SK-N-SH (cell line): ENCODE measurements at regions not wholly inside any gene's neighbourhood (a gene's known extent, or its start where the extent isn't known, plus 50 kb on each side); places are given as distances from the start of the nearest gene placed in this dataset.

Source experiments
- CTCF ChIA-PET: fragments of 300-600, 350-600 bp; formaldehyde crosslinking; extraction: SDS; loops from one replicate; lab custom pipeline; 2021; lab: Yijun Ruan, JAX
- POLR2A ChIA-PET: fragments of 350-600 bp; sonication (Branson Sonifier 250); formaldehyde crosslinking; extraction: SDS; loops from one replicate; lab custom pipeline; 2020; ENCODE audit warnings: antibody characterized with exemption, inconsistent platforms; lab: Yijun Ruan, JAX
- DNase-seq: peaks from one replicate; pipeline ENCODE4 v3.0.0; 2012
- H2AFZ ChIP-seq: fragments of 200-600 bp; sonication (generic); 2 replicates; pipeline ENCODE4 v1.8.1; 2016; ENCODE audit warnings: antibody characterized with exemption, mild to moderate bottlenecking, low read depth
- H3F3A ChIP-seq: fragments of 200-600 bp; sonication (generic); replicated peaks from 2 replicates; pipeline ENCODE3; 2016; ENCODE audit warnings: antibody characterized with exemption, mild to moderate bottlenecking; ENCODE audit not compliant: insufficient read depth
- H3K27ac ChIP-seq, 2 experiments: fragments of 200-500 bp in 1 of 2; fragments of 200-600 bp in 1 of 2; sonication (Bioruptor generic) in 1 of 2; sonication (generic), shearing (Covaris generic) in 1 of 2; 2 replicates each; pipeline versions ENCODE4 v1.5.1 to v1.6.1; 2014 to 2016; ENCODE audit warnings: low read depth in 2 of 2, inconsistent platforms in 1 of 2, low read length in 1 of 2, mild to moderate bottlenecking in 1 of 2, mixed read lengths in 1 of 2
- H3K27me3 ChIP-seq: fragments of 200-600 bp; sonication (generic), shearing (Covaris generic); 2 replicates; pipeline ENCODE4 v1.6.1; 2016; ENCODE audit warnings: mixed run types; ENCODE audit not compliant: insufficient read depth
- H3K36me3 ChIP-seq, 2 experiments: fragments of 200-500 bp in 1 of 2; fragments of 200-600 bp in 1 of 2; sonication (Bioruptor generic) in 1 of 2; sonication (generic) in 1 of 2; replicated peaks in 1 of 2; 2 replicates each; pipeline versions ENCODE3 to v1.5.1; 2014 to 2016; ENCODE audit warnings: low read length in 1 of 2, mild to moderate bottlenecking in 1 of 2; ENCODE audit not compliant: insufficient read depth in 2 of 2, control insufficient read depth in 1 of 2
- H3K4me1 ChIP-seq, 2 experiments: fragments of 200-500 bp in 1 of 2; fragments of 200-600 bp in 1 of 2; sonication (Bioruptor generic) in 1 of 2; sonication (generic), shearing (Covaris generic) in 1 of 2; 2 replicates each; pipeline versions ENCODE4 v1.5.1 to v1.6.1; 2014 to 2016; ENCODE audit warnings: low read depth in 1 of 2, low read length in 1 of 2, mixed run types in 1 of 2; ENCODE audit not compliant: insufficient read depth in 2 of 2, control insufficient read depth in 1 of 2
- H3K4me2 ChIP-seq: fragments of 200-600 bp; sonication (generic), shearing (Covaris generic); 2 replicates; pipeline ENCODE4 v1.6.1; 2017; ENCODE audit warnings: mixed run types
- H3K4me3 ChIP-seq, 2 experiments: fragments of 200-500 bp in 1 of 2; fragments of 200-600 bp in 1 of 2; sonication (Bioruptor generic) in 1 of 2; sonication (generic), shearing (Covaris generic) in 1 of 2; 2 replicates each; pipeline versions ENCODE4 v1.5.1 to v1.8.1; 2014 to 2016; ENCODE audit warnings: low read depth in 2 of 2, inconsistent platforms in 1 of 2, low read length in 1 of 2, mild to moderate bottlenecking in 1 of 2, mixed read lengths in 1 of 2, moderate library complexity in 1 of 2
- H3K79me2 ChIP-seq: fragments of 200-600 bp; sonication (generic); 2 replicates; pipeline ENCODE4 v1.8.1; 2017; ENCODE audit warnings: mild to moderate bottlenecking; ENCODE audit not compliant: insufficient read depth
- H3K9ac ChIP-seq: fragments of 200-600 bp; sonication (generic); 2 replicates; pipeline ENCODE4 v1.6.1; 2017; ENCODE audit warnings: mixed run types
- H3K9me2 ChIP-seq: fragments of 200-600 bp; sonication (generic); 2 replicates; pipeline ENCODE4 v1.6.1; 2017; ENCODE audit warnings: mixed run types
- H3K9me3 ChIP-seq: fragments of 200-600 bp; sonication (generic); 2 replicates; pipeline ENCODE4 v1.6.1; 2017; ENCODE audit warnings: mixed run types, mild to moderate bottlenecking, moderate library complexity
- H4K20me1 ChIP-seq: fragments of 200-600 bp; sonication (generic); 2 replicates; pipeline ENCODE4 v1.6.1; 2017; ENCODE audit warnings: mild to moderate bottlenecking, mixed run types; ENCODE audit not compliant: insufficient read depth
- EP300 ChIP-seq, 2 experiments: IDR thresholded peaks; 2 replicates each; pipeline versions ENCODE4 v1.4.0 to v1.6.1; 2012; ENCODE audit warnings: borderline replicate concordance in 1 of 2, low read depth in 1 of 2, low read length in 1 of 2
- FOXM1 ChIP-seq: IDR thresholded peaks from 2 replicates; pipeline ENCODE4 v1.4.0; 2012; ENCODE audit warnings: low read depth, mild to moderate bottlenecking
- GATA2 ChIP-seq: sonication (generic); formaldehyde crosslinking; IDR thresholded peaks from 2 replicates; pipeline ENCODE4 v1.5.0; 2020; ENCODE audit warnings: mild to moderate bottlenecking, missing genetic modification reagents
- MXI1 ChIP-seq: IDR thresholded peaks from 2 replicates; pipeline ENCODE4 v1.6.1; 2012; ENCODE audit warnings: mild to moderate bottlenecking, low read depth, low read length, improper control_type of control experiment
- NFIC ChIP-seq: IDR thresholded peaks from 2 replicates; pipeline ENCODE4 v1.4.0; 2012; ENCODE audit warnings: borderline replicate concordance
- NRF1 ChIP-seq: IDR thresholded peaks from 2 replicates; pipeline ENCODE4 v1.6.1; 2012; ENCODE audit warnings: low read depth, mild to moderate bottlenecking, low read length
- RAD21 ChIP-seq: IDR thresholded peaks from 2 replicates; pipeline ENCODE4 v1.6.1; 2012; ENCODE audit warnings: mild to moderate bottlenecking, low read length
- RCOR1 ChIP-seq: fragments of 150-350 bp; IDR thresholded peaks from 2 replicates; pipeline ENCODE4 v1.6.1; 2017; ENCODE audit warnings: antibody characterized with exemption, low read length
- RFX5 ChIP-seq: IDR thresholded peaks from 2 replicates; pipeline ENCODE4 v1.6.1; 2012; ENCODE audit warnings: mild to moderate bottlenecking, improper control_type of control experiment, low read length
- RXRA ChIP-seq: IDR thresholded peaks from 2 replicates; pipeline ENCODE4 v1.4.0; 2012; ENCODE audit warnings: low read depth, mild to moderate bottlenecking, borderline replicate concordance
- SMC3 ChIP-seq: IDR thresholded peaks from 2 replicates; pipeline ENCODE4 v1.6.1; 2012; ENCODE audit warnings: low read depth, low read length, improper control_type of control experiment
- WGBS: methylation state at CpG from one replicate; pipeline ENCODE4 v1.1.6; 2017; ENCODE audit warnings: low lambda C conversion rate; 5-methylcytosine and 5-hydroxymethylcytosine counted together
- TF ChIP-seq, protein P1 (sequence below): IDR thresholded peaks from 2 replicates; pipeline ENCODE4 v1.6.1; 2012; ENCODE audit warnings: mild to moderate bottlenecking, low read depth, low read length, moderate library complexity
- TF ChIP-seq, protein P2 (sequence below): IDR thresholded peaks from 2 replicates; pipeline ENCODE4; 2012

DNA sequence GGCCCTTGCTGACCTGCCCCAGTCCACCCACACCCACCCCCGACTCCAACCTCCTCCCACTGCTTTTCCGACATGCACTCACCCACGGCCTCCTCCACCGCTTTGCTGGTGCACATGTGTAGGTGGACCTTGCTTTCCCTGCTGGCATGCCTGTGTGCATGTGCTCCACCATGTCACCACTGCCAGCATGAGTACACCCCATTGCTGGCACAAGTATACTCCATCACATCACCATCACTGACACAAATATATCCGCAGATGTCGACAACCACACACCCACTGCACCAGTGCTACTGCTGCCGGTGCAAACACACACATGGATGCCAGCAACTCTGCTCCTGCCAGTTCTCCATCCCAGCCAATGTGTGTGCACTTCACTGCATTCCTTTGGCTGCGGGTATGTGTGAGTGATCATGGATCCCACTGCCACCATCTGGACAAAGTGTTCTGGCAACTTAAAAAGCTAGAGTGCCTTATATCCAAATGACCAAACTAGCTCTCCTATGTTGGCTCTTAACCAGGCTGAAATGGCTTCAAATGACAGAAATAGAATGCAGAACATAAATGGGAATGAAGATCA is 1072.3 kb downstream of the RAPGEF2 start:
- WGBS: 52% methylated on average over 7 of the region's 8 CpGs
- no peak for DNase-seq
- Histone ChIP-seq H4K20me1 (no peaks in the 10 kb centered on the region), H3K9me3 (no peaks in the 10 kb centered on the region; the same call in none of the 2 replicates), H3K4me3 (no peak overlapping the region), H3K4me1 (no peaks in the 10 kb centered on the region; a peak in 1 of 4 replicates), H3K4me2 (no peak overlapping the region), H3K27ac (no peak overlapping the region), H3K9me2 (no peaks in the 10 kb centered on the region), H2AFZ (no peak overlapping the region), H3K79me2 (no peaks in the 10 kb centered on the region), H3K9ac (no peak overlapping the region), H3K27me3 (no peaks in the 10 kb centered on the region), H3K36me3 (no peaks in the 10 kb centered on the region), H3F3A (no peaks in the 10 kb centered on the region)
- ChIA-PET POLR2A (no interaction called here), CTCF (interaction anchor here (0.6 to 0.7 kb wide), 2 partner anchors 155 to 384 kb away, joined by 3 read pairs; no protein-coding TSS in a partner anchor)
- no peak for TF ChIP-seq GATA2
- TF ChIP-seq, protein P1, sequence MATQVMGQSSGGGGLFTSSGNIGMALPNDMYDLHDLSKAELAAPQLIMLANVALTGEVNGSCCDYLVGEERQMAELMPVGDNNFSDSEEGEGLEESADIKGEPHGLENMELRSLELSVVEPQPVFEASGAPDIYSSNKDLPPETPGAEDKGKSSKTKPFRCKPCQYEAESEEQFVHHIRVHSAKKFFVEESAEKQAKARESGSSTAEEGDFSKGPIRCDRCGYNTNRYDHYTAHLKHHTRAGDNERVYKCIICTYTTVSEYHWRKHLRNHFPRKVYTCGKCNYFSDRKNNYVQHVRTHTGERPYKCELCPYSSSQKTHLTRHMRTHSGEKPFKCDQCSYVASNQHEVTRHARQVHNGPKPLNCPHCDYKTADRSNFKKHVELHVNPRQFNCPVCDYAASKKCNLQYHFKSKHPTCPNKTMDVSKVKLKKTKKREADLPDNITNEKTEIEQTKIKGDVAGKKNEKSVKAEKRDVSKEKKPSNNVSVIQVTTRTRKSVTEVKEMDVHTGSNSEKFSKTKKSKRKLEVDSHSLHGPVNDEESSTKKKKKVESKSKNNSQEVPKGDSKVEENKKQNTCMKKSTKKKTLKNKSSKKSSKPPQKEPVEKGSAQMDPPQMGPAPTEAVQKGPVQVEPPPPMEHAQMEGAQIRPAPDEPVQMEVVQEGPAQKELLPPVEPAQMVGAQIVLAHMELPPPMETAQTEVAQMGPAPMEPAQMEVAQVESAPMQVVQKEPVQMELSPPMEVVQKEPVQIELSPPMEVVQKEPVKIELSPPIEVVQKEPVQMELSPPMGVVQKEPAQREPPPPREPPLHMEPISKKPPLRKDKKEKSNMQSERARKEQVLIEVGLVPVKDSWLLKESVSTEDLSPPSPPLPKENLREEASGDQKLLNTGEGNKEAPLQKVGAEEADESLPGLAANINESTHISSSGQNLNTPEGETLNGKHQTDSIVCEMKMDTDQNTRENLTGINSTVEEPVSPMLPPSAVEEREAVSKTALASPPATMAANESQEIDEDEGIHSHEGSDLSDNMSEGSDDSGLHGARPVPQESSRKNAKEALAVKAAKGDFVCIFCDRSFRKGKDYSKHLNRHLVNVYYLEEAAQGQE: no peak
- TF ChIP-seq RAD21: no peak
- no peak for TF ChIP-seq NRF1
- TF ChIP-seq FOXM1: no peak
- TF ChIP-seq RFX5: no peak
- no peak for TF ChIP-seq RXRA
- TF ChIP-seq SMC3: no peak

DNA sequence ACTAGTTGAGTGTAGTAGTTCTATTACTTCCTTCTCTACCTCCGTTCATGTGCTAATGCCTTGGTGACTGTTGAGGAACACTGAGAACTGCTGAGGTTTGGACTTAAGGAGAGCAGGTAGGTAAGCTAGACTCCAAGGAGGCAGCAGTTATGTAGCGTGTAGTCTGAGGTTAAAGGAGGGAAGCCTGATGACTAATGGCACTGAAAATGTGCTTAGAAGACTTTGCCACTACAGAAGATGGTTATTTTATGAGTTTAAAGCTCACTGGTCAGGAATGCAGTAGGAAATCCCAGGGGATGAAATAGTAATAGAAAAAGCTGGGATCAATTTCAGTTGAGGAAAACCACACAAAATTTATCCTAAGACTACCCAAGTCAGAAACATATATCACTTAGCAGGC is 1077.3 kb downstream of the RAPGEF2 start:
- no peaks in the 10 kb centered on the region; a peak in 1 of 4 replicates for H3K4me1 ChIP-seq
- no peaks in the 10 kb centered on the region for H3K79me2 ChIP-seq
- H3K4me2 ChIP-seq: no peak overlapping the region
- TF ChIP-seq EP300 (IDR thresholded peaks at IDR 0.05; ENCODE audit: borderline replicate concordance in 1 of 2, low read depth in 1 of 2, low read length in 1 of 2) (no peak), MXI1 (no peak), NFIC (no peak), RCOR1 (no peak)
- TF ChIP-seq, protein P2, sequence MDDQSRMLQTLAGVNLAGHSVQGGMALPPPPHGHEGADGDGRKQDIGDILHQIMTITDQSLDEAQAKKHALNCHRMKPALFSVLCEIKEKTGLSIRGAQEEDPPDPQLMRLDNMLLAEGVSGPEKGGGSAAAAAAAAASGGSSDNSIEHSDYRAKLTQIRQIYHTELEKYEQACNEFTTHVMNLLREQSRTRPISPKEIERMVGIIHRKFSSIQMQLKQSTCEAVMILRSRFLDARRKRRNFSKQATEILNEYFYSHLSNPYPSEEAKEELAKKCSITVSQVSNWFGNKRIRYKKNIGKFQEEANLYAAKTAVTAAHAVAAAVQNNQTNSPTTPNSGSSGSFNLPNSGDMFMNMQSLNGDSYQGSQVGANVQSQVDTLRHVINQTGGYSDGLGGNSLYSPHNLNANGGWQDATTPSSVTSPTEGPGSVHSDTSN: no peak
- no peak for DNase-seq
- no peaks in the 10 kb centered on the region for H3K27me3 ChIP-seq
- no peak overlapping the region for H3K4me3 ChIP-seq
- H3K9me2 ChIP-seq: no peaks in the 10 kb centered on the region
- no peak overlapping the region for H3K9ac ChIP-seq
- 45% methylated on average over 2 of the region's 2 CpGs for WGBS
- H3K27ac ChIP-seq: no peak overlapping the region
- no peaks in the 10 kb centered on the region; the same call in 1 of the 2 replicates for H3K9me3 ChIP-seq
- ChIA-PET CTCF (no interaction called here), POLR2A (no interaction called here)
- no peaks in the 10 kb centered on the region for H4K20me1 ChIP-seq
- no peaks in the 10 kb centered on the region for H3K36me3 ChIP-seq
- no peak overlapping the region for H2AFZ ChIP-seq
- no peaks in the 10 kb centered on the region for H3F3A ChIP-seq
